GM21515 (cell line): ENCODE measurements at regions not wholly inside any gene's neighbourhood (a gene's known extent, or its start where the extent isn't known, plus 50 kb on each side); places are given as distances from the start of the nearest gene placed in this dataset.

Experiments used
- ATAC-seq: cut with Tn5 transposase; IDR thresholded peaks from one replicate; pipeline ENCODE4 v1.9.1; 2021; ENCODE audit not compliant: unreplicated experiment

DNA sequence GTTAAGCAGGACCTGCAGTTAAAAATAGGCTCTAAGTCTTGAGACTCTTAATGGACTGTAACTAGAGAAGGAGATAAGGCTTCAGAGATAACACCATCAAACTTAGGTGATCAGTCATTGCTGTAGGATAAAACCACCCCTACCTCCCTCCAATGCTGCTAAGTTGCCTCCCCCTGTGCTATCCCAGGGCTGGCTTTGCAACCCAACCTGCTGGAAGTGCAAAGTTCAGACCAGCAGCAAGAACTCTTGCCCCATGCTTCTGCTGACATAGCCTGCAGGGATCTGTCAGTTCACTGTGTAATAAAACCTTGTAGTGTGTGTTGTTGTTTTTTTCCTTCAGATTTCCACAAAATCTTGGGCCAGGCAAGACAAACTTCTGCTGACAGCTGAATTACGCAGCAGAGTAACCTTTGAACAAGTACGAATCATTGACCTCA is 57.4 kb upstream of the EPB41L3 start:
- ATAC-seq: no peak

DNA sequence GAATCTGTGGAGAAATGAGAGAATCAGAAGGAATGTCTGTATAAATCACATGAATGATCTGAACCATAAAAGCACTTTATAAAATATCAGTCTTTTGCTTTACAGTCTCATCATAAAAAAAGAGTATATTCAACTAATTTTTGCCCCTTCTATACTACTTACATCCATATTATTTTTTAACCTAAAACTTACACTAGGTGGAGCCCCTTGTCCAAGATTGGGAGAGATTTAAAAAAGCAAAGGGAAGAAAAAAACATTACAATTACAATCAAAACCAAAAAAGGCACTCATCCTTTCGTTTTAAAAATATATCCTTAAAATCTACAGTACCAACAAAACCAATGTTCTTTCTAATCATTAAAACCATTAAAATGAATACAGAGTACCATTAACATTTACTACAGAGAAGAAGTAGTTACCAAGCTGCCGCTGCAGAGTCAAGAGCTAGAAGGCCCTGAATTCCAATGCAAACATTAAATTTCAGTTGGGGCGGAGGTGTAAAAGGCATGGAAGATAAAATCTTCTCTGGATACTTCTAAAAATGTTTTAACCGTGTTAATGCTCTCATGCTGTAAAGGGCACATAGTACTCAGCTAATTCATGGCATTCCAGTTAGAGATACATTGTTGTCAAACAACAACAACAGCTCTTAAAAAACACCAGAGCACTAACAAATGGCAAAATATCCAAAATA is 56.7 kb upstream of the EPB41L3 start:
- no peak for ATAC-seq

DNA sequence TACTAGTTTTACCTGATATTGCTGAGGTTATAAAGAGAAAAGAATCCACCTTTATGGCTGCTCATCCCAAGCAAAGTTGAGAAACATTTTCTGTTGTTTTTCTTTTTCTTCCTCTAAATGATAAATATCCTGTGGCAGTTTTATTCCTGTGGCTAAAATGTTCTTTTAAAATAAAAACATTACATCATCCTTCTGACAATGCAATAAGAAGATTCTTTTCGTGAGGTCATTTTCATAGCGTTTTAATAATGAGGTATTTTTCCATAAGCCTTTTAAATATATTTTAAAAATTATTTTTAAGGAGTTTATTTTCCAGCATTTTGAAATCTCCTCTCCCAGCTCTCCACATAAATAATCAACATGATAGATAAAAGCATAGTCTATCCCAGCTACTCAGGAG is 52.8 kb upstream of the EPB41L3 start:
- ATAC-seq: no peak
